HUDEP-2 (cell line): ENCODE measurements at regions not wholly inside any gene's neighbourhood (a gene's known extent, or its start where the extent isn't known, plus 50 kb on each side); places are given as distances from the start of the nearest gene placed in this dataset.

Source experiments
- DNase-seq, 76 experiments: peaks; one replicate each; lab custom pipeline; 2025; ENCODE audit not compliant: unreplicated experiment in 76 of 76; lab: John Stamatoyannopoulos, UW

DNA sequence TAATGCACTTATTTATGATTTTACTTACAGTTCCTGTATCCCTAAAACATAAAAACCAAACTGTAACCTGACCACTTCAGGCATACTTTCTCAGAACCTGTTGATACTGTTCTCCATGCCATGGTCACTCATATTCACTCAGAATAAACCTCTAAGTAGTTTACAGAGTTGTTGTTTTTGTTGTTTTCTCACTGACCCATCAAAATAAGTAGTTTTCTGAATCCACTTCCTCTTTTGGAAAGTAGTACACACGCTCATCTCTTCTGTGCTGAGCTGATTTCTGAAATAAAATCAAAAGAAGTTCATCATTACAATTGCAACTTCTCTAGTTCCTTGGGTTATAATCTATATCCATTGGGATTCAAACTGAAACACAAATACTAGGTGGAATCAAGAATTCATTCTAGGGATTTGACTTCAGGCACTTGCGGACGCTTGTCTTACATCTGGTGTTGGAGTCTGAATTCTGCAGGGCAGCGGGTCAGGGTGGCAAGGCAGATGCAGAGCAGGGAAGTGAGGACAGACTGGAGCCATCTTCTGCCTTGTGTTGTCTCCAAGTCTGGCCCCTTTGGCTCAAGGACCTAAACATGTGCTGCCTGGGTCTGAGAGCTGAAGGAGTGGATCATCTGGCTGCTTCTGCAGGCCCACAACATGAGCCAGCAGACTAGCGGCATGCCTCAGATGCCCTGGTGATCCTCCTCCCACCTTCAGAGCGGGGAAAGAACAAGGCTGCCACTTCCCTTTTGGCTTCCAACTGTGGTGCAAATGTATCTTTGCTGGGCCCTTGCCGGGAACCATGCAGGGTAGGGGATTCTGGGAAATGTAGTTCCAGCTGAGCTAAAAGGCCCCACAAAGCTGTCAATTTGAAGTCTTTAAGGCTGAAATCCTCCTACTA lies 167.9 kb upstream of the MYLIP start:
- peak in 1 of 76 experiments; percentile 19 for DNase-seq

DNA sequence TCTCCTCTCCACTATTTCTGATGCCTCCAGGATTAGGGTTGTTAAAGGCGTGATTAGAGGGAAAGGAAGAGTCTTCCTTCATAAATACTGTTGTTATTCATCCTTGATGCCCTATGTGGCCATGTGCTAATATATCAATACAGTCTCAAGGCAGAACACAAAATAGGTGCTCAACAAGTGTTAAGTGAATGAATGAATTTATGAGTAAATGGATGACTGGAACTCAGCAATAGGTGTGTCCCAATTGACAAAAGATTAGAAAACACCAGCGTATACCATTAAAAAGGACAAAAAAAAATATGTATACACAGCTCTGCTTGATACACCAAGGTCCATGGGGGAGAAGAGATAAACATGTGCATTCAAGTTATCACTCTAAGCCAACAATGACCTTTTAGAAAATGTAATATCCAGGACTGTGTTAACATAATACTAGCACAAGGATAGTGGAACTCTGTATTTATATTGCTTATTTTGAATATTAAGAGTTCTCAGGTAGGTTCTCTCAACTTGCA lies 171.2 kb upstream of the MYLIP start:
- DNase-seq, result no peak

DNA sequence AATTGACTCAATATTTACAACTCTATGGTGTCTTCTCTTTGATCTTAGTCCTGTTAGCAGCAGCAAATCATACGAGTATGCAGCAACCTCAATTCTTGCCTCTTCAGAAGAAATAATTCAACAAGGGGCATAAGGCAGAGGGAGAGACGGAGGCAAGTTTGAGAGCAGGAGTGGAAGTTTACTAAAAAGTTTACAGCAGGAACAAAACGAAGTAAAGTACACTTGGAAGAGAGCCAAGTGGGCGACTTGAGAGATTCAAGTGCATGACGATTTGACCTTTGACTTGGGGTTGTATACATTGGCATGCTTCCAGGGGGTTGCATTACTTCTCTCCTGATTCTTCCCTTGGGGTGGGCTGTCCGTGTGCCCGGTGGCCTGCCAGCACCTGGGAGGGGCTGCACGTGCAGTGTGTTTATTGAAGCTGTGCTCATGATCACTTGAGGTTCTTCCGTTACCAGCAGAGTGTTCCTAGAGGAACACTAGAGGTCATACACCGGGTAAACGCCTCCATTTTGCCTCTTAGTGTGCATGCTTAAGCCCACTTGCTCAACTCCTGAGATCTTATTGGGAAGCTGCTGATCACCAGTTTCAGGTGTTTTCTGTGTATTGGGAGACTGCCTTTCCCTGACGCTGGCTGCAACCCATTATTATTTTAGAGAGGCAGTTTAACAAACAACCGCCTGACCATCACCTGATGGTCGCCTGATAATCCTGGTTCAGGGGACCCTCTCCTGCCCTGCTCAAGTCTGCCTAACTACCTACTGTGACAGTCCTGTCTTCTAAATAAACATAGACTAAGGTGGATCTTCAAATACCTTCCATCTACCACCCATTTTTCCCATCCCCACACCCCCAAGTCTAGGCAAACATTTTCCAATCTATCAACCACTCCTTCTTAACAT lies 172.4 kb upstream of the MYLIP start:
- DNase-seq, result peak in 1 of 76 experiments; percentile 22

DNA sequence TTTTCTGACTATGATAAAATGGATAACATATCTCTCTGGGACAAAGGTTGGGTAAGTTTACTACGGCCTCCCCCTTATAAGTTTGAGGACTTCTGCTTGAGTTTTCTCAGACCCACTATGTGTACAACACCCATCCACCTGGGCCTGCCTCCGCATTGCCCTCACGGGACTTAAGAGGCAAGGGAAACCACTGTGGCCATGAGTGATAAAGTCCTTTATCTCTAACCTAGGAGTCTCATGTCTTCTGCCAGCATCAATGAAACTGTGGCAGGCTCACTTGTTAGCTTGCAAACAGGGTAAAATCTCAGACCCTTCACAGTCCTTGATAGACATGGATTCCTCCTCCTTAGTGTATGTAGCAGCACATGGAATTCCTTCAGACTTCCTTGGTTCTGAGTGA lies 173.4 kb upstream of the MYLIP start:
- DNase-seq, result peak in 9 of 76 experiments; percentile 12 to 57 (median 28)

DNA sequence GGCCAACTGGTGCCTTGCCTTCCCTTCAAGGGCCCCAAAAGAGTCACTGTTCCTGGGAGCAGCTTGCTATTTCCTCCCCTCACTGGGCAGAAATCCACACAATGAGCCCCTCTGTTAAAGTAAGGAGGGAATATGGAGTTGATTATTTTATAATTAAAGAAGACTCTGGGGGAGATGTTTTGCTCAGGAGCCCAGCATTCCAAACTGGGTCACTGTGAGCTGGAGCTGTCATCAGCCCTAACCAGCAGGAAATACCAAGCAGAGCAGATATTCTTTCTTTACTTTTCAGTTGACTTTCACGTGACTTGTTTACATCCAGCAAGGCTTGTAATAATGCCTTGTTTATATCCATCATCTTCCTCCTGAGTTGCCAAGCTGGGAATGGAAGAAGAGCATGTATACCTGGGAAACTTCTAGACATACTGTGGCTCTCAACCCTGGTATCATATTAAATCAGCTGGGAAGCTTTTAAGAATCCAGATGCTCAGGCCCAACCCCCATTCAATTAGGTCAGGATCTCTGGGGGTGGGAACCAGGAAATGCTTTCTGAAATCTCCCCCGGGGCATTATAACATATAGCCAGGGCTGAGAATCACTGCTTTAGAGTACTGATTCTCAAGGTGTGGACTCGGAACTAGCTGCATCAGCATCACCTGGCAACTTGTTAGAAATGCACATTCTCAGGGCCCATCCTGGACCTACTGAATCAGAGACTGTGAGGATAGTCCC lies 175.6 kb upstream of the MYLIP start:
- no peak for DNase-seq

DNA sequence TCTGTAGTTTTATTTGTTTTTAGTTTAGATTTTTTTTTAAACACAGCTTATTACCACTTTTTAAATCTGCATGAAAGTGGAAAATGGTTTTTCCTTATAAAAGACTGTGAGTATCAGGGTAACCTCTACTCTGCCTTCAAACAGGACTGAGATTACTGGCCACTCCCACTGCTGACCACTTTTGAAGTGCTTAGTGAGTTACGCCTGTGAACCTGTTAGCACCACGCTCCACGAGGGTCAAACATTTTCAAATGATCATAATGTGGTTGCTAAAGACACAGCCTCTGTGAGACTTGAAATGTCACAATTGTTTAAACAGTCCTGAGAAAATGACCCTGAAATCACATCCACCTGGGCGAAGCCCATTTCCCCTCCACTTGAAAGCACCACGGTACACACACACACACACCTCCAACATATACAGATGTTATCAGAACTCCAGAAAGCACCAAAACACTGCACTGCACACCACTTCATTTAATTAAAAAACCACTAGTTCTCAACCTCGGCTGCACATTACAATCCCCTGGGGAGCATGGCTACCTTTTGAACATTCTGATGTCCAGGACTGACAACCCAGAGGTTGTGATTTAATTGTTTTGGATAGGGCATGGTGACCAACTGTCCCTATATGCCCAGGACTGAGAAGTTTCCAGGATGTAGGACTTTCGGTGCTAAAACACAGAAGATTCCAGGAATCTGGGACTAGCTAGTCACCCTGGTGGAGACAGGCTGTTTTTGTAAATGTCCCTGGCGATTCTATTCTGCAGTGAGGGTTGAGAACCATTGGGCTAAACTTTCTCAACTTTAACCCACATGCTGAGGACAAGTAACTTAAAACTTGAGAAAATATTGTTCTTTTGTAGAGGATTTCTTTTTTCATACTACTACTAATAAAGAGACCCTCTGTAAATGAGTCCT lies 176.4 kb upstream of the MYLIP start:
- DNase-seq, result no peak

DNA sequence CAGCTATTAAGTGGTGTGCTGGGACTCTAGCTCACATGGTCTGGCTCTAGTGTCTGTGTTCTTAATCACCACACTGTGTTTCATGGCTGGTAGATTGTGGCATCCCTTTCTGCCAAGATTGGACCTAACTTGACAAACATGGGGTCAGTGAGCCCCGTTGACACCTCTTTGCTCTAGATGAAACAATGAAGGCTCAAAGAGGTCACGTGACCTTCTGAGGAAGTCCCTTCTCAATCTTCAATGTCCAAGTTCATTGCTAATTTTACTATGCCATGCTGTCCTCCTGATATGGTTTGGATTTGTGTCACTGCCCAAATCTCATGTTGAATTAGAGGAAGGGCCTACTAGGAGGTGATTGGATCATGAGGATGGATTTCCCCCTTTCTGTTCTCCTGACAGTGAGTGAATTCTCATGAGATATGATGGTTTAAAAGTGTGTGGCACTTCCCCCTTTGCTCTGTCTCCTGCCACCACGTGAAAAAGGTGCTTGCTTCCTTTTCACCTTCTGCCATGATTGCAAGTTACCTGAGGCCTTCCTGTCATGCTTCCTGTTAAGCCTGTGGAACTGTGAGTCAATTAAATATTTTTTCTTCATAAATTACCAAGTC lies 177.8 kb upstream of the MYLIP start:
- DNase-seq, result no peak

DNA sequence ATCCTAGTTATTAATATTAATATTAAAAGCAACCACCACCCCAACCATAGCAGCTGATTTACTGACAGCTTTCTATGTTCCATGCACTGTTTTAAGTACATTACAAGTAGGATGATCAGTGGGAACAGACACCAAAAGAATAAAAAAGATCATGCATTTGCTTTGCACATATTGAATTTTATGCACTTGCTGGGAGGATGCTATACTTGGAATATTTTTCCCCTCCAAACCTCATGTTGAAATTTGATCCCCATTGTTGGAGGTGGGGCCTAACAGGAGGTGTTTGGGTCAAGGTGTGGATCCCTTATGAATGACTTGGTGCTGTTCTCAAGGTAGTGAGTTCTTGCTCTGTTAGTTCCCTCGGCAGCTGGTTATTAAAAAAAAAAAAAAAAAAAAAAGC lies 178.9 kb upstream of the MYLIP start:
- DNase-seq, result no peak

DNA sequence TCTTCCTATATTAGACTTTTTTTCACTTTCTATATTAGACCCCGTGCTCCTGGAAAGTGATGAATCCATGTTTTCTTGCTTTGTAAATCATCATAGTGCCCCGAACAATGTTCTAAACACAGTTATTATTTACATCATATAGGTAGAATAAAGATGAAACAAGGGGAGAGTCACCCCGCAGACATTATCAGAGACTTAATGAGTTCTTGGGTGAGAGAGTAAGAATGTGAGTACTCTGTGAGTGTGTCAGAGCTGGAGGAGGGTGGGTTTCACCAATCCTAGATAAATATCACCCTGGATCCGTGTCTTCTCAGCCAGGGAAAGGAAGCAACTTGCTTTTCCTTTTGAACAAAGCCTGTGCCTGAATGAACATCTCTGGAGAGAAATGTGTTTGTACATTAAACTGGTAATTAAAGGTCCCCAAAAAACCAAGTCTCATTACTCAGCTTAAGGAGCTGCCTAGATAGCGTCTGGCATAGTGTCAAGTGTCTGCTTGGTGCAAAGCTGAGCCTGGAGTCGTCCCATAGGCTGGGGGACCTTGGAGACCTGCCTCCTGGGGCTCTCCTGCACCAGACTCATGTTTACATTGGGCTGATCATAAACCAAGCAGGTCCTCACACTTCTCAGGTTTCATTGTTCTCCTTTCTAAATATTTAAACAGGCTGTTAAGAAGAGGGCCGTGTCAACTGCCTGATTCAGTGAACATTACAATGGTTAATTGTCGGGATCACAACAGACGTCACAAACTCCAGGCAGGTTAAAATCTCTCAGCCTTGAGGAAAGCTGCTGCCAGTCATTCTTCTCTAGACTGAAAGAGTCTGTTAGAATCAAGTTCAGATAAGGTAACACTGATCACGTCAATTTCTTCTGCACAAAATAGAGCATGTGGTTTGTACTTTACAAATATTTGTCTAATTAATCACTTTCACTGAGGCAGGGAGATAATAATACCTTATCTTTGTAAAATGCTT lies 179.7 kb upstream of the MYLIP start:
- DNase-seq, result peak in 5 of 76 experiments; percentile 7 to 32 (median 25)

DNA sequence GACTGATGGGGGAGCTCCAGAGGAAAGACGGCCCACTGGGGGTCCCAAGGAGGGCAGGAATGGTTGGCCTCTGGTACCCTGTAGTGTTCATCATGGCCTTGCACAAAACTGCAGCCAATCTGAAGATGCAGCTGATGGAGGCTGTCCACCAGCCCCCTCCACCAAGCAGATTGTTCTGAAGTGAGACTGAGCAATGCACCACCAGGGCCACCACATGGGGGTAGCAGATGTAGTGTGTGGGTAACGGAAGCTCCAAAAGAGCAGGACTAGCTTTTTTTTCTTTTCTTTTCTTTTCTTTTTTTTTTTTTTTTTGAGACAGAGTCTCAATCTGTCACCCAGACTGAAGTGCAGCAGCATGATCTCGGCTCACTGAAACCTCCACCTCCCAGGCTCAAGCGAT lies 181.0 kb upstream of the MYLIP start:
- DNase-seq, result no peak

DNA sequence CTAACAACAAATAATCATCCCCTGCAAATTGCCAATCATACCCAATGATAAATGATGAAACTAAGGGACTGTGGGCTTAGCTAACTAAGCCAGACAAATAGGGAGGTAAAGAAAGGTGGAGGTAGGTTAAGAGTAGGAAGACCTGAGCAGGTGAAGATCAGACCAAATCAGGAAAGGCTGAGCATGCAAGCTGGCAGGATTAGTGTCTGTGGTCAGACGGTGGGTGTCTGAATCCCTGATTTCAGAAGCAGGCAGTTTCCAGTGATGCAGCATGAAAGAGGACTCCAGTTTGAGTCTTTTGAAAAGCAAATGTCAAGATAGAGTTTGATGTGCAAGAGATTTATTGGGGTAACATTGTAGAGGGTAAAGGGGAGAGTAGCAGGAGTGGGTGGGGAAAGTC lies 181.4 kb upstream of the MYLIP start:
- no peak for DNase-seq

DNA sequence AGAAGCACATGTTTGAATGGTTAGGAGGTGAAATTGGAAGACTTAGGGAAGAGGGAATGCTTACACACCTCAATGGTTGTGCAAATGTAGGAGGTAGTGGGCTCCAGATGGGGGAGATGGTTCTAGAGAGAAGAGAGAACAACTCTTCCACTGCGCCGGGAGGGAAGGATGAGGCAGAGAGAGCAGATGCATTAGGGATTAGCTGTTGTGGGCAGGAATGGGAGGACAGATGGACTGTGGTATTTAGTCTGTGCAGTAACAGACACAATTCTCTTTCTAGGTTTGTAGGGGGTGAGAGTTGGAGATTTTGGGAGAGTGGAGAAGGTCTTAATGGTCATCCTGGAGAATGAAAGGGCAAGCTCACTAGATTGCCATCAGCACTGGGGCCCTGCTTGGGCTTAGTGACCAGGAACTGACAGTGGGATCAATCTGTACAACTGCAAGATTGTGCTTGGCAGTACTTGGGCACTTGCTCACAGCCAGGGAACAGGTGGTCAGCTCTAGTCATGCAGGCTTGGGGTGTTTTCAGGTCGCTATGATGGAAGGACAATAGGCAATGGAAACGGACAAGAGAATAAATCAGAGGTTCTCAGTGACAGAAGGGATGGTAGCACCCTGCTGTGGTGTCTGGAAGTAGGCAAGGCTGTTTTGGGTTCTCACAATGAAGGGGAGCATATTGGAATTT lies 182.0 kb upstream of the MYLIP start:
- no peak for DNase-seq

DNA sequence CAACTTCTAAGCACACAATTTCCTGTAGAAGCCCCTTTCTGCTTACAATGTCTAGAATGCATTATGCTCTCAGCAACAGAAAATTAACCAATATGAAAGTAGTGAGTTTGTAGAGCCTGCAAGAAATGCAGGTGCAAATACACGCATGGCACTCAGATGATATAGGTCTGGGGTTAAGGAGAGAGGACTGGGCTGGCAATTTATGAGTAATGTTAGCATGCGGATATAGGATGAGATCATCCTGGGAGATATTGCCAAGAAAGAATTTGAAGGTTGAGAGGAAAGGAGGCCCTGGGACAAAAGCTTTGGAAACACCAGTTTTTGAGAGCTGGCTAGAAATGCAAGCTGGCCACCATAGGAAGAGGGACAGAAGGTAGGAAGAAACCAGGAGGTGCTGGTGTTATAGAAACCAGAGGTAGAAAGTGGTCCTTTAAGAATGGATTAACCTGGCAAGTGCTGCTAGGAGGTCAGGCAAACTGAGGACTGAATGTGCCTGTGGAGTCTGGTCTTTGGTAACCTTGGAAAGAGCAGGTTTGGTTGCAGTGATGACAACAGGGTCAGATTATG lies 183.2 kb upstream of the MYLIP start:
- DNase-seq, result no peak

DNA sequence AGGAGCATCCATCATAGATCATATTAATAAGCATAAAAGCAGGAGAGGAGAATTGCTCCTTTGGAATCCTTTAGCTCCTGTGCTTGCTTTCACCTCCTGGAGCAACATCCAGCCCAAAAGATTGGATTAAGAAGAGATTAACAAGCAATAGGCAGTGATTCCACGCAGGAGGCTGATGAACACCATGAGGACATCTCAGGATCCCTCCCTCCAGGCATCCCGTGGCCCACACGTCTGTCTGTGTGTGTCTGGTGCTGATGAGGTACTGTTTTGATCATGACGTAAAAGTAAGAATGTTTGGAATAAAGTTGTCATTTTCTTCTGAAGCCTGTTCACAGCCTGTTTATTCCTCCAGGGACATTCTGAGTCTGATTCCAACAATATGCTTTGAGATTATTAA lies 185.5 kb upstream of the MYLIP start:
- no peak for DNase-seq

DNA sequence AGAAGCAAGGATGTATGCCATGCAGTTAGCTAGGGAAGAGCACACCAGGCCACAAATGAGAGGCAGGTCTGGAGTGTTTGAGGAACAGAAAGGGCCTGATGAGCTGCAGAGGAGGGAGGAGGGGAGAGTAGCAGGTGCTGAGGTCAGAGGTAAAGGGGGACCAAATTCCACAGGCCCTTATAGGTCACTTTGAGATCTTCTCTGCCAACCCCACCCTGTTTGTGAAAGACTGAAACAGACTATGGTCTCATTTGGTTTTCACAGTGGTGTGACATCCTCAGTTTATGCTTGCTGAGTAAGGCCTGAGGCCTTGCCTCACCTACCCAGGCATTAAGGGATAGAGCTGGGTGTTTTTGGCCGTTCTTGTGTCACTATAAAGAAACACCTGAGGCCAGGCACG lies 187.7 kb upstream of the MYLIP start:
- DNase-seq, result no peak

DNA sequence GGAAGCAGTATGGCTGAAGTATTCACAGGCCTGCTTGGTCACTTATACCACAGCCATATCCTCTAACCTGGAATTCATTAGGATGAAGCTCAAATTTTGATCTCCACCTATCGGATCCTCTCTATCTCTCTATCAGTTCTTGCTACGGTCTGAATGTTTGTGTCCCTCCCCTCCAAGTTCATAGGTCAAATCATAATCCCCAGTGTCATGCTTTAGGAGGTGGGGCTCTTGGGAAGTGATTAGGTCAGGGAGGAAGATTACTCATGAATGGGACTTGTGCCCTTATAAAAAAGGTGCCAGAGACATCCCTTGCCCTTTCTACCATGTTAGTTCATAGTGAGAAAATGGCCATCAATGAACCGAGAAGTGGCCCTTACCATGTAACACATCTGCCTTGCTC lies 190.8 kb upstream of the MYLIP start:
- no peak for DNase-seq

DNA sequence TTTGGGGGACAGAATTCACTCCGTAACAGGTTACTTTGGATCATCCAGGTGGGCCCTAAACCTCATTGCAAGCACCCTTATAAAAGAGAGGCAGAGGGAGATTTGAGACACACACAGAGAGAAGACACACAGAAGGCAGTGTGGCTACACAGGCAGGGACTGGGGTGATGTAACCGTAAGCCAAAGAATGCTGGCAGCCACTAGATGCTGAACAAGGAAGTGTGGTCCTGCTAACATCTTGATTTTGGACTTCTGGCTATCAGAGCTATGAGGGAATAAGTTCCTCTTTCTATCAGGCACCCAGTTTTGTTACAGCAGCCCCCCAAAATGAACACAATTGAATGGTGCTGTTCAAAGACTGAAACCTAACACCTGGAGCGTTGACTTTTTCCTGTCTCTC lies 191.3 kb upstream of the MYLIP start:
- DNase-seq, result no peak
